Kidney epithelial cell (primary cell): ENCODE measurements at regions not wholly inside any gene's neighbourhood (a gene's known extent, or its start where the extent isn't known, plus 50 kb on each side); places are given as distances from the start of the nearest gene placed in this dataset.
"Not testable (repeated sequence)": the region's sequence is repeated elsewhere in the genome, so short reads cannot be mapped to it uniquely, and the experiment has no call there.

ENCODE experiments used
- DNase-seq: peaks from one replicate; pipeline ENCODE4 v3.0.0-alpha.2; 2010; ENCODE audit warnings: low read depth
- H3K27me3 ChIP-seq: 2 replicates; pipeline ENCODE4 v1.6.0; 2011; ENCODE audit warnings: low read length; ENCODE audit not compliant: control insufficient read depth, insufficient read depth
- H3K36me3 ChIP-seq: 2 replicates; pipeline ENCODE4 v1.5.1; 2011; ENCODE audit warnings: low read length; ENCODE audit not compliant: control insufficient read depth, insufficient read depth
- H3K4me3 ChIP-seq: 2 replicates; pipeline ENCODE4 v1.5.1; 2011; ENCODE audit warnings: low read depth, mild to moderate bottlenecking, control low read depth, low read length
- CTCF ChIP-seq: IDR thresholded peaks from 2 replicates; pipeline ENCODE4 v1.5.1; 2011; ENCODE audit warnings: mild to moderate bottlenecking, moderate library complexity, low read length, control low read depth, inconsistent platforms; ENCODE audit not compliant: insufficient read depth, poor library complexity, severe bottlenecking

- H3K27me3 ChIP-seq, result no peaks in the 10 kb centered on the region
- TF ChIP-seq CTCF, result no peak
- no peak for DNase-seq
- no peak overlapping the region for H3K4me3 ChIP-seq
- no peaks in the 10 kb centered on the region for H3K36me3 ChIP-seq
These were observed 54.8 kb upstream of the DAAM1 start for GRCh38 chr14:59133709-59134108.

- DNase-seq, result no peak
- no peaks in the 10 kb centered on the region for H3K27me3 ChIP-seq
- H3K4me3 ChIP-seq, result no peak overlapping the region
- no peak for TF ChIP-seq CTCF
- no peaks in the 10 kb centered on the region for H3K36me3 ChIP-seq
These were observed 54.2 kb upstream of the DAAM1 start for GRCh38 chr14:59134307-59134706.

GRCh38 chr14:59137256-59137655 is 51.2 kb upstream of the DAAM1 start:
- Histone ChIP-seq H3K4me3 (no peak overlapping the region), H3K36me3 (no peaks in the 10 kb centered on the region), H3K27me3 (no peaks in the 10 kb centered on the region)
- no peak for DNase-seq
- TF ChIP-seq CTCF, result no peak

- DNase-seq, H3K4me3 ChIP-seq, H3K36me3 ChIP-seq, H3K27me3 ChIP-seq: not testable (repeated sequence)
These were observed 49.9 kb upstream of the DAAM1 start for GRCh38 chr14:59138576-59138975.
